Tibial nerve (tissue), 4 donors: ENCODE measurements at regions not wholly inside any gene's neighbourhood (a gene's known extent, or its start where the extent isn't known, plus 50 kb on each side); places are given as distances from the start of the nearest gene placed in this dataset.
"Not testable (repeated sequence)": the region's sequence is repeated elsewhere in the genome, so short reads cannot be mapped to it uniquely, and the experiment has no call there.

ENCODE experiments used
- EP300 ChIP-seq, 2 donors: sonication (generic); formaldehyde crosslinking; IDR thresholded peaks; one replicate each; pipeline ENCODE4 v1.6.1; 2017; ENCODE audit warnings: antibody characterized with exemption in 2 of 2, mild to moderate bottlenecking in 1 of 2
- POLR2A ChIP-seq, 2 donors: fragments of 450-650 bp; IDR thresholded peaks; one replicate each; pipeline ENCODE4 v1.6.1; 2017; ENCODE audit warnings: antibody characterized with exemption in 2 of 2, mild to moderate bottlenecking in 2 of 2, moderate library complexity in 2 of 2
- TF ChIP-seq, protein P1 (sequence below), 5 experiments: fragments of 200-600 bp in 3 of 5; fragments of 450-650 bp in 2 of 5; sonication (generic) in 3 of 5; IDR thresholded peaks; one replicate each; pipeline ENCODE4 v1.5.1; 2016 to 2019; ENCODE audit warnings: antibody characterized with exemption in 5 of 5, mild to moderate bottlenecking in 3 of 5, moderate library complexity in 2 of 5

DNA sequence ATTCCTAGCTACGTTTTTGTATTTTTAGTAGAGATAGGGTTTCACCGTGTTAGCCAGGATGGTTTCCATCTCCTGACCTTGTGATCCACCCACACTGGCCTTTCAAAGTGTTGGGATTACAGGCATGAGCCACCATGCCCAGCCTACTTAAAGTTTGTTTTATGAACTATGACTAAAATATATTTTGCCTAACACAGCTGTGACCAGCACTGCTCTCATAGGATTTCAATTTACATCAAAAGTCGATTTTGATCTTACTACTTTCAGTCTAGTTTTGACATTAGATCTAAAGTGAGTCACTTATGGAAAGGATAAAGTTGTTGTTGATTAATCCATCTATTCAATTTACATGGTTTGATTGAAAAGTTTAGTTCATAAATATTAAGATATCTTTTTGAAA lies 245.5 kb downstream of the CDY2B start:
- TF ChIP-seq, protein P1, sequence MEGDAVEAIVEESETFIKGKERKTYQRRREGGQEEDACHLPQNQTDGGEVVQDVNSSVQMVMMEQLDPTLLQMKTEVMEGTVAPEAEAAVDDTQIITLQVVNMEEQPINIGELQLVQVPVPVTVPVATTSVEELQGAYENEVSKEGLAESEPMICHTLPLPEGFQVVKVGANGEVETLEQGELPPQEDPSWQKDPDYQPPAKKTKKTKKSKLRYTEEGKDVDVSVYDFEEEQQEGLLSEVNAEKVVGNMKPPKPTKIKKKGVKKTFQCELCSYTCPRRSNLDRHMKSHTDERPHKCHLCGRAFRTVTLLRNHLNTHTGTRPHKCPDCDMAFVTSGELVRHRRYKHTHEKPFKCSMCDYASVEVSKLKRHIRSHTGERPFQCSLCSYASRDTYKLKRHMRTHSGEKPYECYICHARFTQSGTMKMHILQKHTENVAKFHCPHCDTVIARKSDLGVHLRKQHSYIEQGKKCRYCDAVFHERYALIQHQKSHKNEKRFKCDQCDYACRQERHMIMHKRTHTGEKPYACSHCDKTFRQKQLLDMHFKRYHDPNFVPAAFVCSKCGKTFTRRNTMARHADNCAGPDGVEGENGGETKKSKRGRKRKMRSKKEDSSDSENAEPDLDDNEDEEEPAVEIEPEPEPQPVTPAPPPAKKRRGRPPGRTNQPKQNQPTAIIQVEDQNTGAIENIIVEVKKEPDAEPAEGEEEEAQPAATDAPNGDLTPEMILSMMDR (IDR thresholded peaks at IDR 0.05) = not testable (repeated sequence)
- not testable (repeated sequence) for TF ChIP-seq POLR2A, EP300 (IDR thresholded peaks at IDR 0.05)
